HG03565 (cell line): ENCODE measurements at regions not wholly inside any gene's neighbourhood (a gene's known extent, or its start where the extent isn't known, plus 50 kb on each side); places are given as distances from the start of the nearest gene placed in this dataset.
"Not testable (repeated sequence)": the region's sequence is repeated elsewhere in the genome, so short reads cannot be mapped to it uniquely, and the experiment has no call there.

Experiments used
- ATAC-seq: cut with Tn5 transposase; IDR thresholded peaks from one replicate; pipeline ENCODE4 v1.9.1; 2021; ENCODE audit warnings: mild to moderate bottlenecking, moderate library complexity; ENCODE audit not compliant: unreplicated experiment

DNA sequence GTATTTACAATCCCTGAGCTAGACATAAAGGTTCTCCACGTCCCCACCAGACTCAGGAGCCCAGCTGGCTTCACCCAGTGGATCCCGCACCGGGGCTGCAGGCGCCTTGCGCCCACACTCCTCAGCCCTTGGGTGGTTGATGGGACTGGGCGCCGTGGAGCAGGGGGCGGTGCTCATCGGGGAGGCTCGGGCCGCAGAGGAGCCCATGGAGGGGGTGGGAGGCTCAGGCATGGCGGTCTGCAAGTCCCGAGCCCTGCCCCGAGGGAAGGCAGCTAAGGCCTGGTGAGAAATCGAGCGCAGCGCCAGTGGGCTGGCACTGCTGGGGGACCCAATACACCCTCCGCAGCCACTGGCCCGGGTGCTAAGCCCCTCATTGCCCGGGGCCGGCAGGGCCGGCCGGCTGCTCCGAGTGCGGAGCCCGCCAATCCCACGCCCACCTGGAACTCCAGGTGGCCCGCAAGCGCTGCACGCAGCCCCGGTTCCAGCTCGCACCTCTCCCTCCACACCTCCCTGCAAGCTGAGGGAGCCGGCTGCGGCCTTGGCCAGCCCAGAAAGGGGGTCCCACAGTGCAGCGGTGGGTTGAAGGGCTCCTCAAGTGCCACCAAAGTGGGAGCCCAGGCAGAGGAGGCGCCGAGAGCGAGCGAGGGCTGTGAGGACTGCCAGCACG lies 260.9 kb upstream of the BTG1 start:
- ATAC-seq = not testable (repeated sequence)

DNA sequence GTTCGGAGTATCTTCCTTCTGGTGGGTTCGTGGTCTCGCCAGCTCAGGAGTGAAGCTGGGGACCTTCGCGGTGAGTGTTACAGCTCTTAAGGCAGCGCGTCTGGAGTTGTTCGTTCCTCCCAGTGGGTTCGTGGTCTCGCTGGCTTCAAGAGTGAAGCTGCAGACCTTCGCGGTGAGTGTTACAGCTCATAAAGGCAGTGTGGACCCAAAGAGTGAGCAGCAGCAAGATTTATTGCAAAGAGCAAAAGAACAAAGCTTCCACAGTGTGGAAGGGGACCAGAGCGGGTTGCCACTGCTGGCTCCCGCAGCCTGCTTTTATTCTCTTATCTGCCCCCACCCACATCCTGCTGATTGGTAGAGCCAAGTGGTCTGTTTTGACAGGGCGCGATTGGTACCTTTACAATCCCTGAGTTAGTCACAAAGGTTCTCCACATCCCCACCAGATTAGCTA lies 260.2 kb upstream of the BTG1 start:
- not testable (repeated sequence) for ATAC-seq

DNA sequence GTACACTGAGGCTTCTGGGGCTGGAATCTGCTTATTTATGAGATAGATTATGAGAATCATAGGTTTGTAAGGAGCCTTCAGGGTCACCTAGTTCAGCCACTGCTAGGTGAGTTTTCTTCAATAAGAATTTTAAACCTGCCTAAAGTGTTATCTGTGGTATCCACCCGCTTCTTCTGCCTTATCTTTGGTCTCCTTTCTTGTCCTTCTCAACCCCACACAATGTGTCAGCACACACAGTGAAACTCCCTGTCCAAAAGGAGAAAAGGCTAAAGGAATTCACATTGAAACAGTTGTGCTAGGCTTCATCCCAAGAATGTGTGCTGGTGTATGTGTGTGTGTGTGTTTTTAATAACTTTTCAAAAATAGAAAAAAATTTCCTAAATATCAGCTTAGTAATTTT lies 259.3 kb upstream of the BTG1 start:
- ATAC-seq = no peak

DNA sequence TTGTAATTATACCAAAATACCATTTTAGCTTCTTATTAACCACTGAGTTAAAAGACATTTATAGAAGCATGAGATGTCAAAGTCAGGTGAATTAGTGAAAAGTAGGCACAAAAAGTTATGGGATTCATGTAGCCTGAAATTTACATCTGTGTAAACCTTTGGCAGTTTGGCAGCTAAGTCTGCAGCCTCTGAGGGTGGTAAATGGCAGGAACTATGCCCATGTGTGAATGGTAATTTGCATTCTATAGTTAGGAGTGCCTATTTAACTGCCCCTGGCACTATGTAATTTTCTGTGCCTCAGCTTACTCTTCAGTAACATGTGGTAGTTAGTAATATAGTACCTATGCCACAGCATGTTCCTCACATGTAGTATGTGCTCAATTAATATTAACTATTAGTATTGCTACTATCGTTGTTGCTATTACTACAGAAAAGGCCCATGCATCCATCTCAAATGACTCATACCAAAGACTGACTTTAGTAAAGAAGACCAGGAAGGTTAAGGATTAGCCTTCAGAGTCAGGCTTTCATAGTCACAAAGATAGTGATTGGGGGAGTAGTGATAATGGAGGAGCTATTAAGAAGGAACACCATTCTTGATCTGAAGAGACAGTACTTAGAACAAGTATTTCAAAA lies 258.7 kb upstream of the BTG1 start:
- no peak for ATAC-seq

DNA sequence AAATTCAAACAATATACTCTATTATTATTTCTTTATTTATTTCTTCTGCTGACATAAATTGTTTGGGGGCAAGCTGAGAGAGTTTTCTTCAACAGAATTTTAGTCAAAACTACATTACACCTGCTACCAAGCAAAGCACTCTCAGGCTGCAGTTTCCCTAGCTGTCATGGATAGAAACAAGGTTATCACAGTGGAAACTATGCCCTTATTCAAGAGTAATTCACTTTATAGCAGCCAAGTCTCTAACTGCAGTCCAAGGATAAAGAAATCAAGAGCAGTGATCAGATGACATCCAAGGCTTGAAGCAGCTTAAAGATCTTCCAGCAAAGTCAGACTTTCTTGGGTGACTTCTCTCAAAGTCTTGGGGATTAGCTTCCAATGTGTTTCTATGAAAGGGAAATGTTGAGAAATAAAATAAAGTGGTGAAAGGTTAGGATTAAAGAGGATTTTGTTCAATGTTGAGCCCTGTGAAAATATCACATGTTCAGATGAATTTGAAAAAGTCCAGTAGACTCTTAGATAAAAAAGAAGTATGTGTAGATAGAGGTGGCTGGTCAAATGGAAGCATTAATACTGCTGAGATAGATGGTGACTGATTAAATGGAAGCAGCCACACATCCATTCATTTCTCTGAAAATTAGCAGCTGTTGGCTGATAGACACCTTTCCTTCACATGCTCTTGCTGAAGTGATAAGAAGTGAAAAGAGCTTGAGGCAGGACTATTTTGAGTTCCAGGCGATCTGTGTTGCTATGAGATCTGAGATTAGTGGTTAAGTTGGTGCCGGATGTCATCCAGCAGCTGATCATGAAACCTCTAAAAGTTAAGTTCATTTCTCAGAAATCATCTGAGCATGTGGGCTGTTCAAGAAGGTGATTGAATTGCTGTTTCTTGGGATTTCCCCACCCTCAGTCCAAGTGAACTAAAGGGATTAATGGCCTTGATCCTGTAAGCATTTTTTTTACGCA lies 257.8 kb upstream of the BTG1 start:
- peak; percentile 87 for ATAC-seq

DNA sequence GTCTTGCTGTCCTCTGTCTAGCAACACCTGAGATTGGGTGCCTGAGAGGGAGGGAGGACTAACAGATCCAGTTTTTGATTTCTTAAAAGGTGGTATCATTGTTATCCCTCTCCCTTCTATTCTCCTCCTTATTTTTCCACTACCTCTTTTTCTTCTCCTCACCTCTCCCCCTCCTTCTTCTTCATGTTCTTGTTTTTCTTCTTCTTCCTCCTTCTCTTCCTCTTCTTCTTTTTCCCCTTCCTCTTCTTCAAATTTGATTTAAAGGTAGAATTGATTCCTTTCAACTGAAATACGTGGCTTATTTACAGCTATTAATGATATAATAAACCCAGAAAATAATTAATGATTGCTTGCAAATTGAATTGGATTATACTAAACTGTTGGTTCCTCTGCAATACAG lies 256.8 kb upstream of the BTG1 start:
- no peak for ATAC-seq

DNA sequence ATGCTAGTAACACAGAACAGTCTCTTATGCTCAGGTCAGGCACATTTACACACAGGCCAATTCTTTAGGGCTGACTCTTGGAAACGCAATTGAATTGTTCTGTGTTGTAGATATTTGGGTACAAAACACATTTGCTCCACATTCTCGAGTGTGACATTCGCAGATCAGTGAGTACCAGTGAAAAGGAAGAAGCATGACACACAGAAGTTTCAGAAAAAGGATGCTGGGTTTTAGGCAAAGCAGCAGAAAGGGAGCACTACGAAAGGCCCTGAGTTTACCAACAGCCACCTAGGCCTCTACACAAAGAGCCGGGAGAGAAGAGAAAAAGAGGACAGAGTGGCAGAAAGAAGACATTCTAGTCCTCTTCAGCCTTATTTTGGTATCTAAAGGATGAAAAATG lies 254.4 kb upstream of the BTG1 start:
- no peak for ATAC-seq

DNA sequence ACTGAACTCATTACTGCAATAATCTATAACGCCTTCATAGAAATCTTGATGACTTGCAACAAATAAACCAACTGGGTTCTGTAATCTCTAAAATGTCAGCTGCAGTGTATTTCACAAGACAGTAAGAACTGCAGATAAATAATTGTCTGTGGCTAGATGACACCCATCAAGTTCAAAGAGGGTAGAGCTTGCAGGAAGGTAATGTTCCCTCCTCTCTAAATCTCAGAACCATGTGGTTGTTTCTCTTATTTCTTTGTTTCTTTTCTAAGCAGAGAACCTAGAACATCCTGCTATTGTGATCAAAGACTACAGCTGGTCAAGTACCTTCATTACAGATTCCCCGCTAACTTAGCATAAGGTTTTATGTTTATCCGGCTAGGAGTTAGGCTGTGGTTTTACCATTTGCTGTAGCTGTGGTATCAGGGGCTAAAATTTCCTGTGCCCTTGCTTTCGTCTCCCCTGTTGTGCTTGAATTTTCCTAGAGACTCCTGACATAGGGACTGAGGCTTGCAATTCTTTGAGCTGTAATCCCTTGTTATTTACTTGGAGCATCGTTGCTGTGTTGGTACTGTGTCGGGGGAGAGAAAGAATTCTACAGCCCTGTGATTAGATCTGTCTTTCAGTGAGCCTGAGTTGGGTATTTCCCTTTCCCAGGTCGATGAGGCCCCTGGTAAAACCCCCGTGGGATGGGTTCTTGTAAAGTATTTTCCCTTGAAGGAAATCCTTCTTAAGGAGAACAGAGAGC lies 253.1 kb upstream of the BTG1 start:
- no peak for ATAC-seq

DNA sequence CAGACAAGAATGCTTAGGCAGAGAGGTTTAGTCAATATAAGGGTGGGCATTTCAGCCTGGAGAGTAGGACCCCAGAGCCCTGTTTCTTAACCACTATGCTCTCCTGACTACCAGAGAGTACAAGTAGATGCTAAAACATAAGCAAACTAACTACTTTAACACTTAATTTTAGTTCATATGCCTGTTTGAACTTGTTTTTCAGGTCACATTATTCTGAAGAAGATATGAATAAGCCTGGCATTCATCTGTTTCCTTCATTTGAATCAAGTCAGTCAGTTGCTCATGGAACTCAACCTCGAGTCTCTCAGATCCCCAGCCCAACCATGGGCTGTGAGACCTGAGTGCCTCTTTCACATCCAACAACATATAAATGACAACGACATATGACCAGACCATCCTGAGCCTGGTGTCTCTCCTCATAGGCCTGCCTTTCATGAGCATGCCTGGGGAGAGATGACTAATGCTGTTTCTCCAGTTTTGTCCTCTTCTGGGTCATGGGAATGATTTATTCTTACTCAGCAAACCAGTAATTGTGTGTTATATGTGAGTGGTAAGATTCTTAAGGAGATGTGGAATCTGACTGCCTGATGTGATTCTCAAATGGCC lies 251.1 kb upstream of the BTG1 start:
- ATAC-seq = no peak

DNA sequence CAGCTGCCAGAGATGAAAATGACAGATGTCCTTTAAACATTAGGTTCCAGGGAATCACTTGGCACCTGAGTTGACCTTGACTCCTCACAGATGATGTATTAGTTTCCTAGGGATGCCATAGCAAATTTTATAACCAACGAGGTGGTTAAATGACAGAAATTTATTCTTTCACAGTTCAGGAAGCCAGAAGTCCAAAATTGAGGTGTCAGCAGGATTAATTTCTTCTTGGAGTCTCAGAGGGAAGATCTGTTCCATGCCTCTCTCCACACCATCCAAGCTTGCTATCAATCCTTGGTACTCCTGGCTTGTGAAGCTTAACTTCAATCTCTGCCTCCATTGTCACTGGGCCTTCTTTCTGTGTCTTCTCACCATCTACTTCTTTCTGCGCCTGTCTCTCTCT lies 249.7 kb upstream of the BTG1 start:
- ATAC-seq = no peak

DNA sequence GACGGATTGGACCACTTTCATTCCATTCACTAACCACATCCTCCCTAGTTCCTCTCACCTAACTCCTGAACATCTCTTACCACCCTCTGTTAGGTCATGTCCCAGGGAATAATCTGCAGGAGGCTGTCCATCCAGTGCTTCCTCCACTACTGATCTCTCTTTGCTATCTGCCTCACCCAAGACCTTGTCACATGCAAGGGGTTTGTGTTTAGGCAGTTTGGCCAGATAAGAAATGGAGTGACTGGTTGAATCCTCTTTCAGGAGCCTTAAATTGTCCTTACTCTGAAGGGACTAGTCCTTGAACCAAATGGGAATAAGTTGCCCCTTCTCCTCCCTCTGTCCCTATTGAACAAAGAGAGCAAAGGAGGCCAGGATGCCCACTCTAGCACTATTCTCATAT lies 249.2 kb upstream of the BTG1 start:
- ATAC-seq = no peak

DNA sequence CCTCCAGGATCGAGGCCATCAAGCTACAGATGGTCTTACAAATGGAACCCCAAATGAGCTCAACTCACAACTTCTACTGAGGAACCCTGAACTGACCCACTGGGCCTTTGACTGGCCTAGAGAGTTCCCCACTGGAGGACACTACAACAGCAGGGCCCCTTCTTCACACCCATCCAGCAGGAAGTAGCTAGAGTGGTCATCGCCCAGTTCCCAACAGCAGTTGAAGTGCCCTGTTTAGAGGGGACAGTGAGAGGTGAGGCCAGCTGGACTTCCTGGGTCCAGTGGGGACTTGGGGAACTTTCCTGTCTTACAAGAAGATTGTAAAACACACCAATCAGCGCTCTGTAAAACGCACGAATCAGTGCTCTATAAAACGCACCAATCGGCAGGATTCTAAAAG lies 247.9 kb upstream of the BTG1 start:
- ATAC-seq = no peak

DNA sequence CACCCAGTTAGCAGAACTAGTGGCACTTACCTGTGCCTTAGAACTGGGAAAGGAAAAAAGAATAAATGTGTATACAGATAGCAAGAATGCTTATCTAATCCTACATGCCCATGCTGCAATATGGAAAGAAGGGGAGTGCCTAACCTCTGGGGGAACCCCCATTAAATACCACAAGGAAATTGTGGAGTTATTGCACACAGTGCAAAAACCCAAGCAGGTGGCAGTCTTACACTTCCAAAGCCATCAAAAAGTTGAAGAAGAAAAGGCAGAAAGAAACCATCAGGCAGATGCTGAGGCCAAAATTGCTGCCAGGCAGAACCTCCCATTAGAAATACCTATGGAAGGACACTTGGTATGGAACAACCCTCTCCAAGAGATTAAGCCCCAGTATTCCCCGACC lies 246.1 kb upstream of the BTG1 start:
- not testable (repeated sequence) for ATAC-seq

DNA sequence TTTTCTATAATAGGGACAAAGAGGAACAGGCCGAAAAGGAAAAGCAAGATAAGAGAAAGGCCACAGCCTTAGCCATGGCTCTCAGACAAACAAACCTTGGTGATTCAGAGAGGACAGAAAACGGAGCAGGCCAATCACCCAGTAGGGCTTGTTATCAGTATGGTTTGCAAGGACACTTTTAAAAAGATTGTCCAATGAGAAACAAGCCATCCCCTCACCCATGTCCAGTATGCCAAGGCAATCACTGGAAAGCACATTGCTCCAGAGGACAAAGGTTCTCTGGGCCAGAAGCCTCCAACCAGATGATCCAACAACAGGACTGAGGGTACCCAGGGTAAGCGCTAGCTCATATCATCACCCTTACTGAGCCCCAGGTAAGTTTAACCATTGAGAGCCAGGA lies 243.8 kb upstream of the BTG1 start:
- ATAC-seq = no peak

DNA sequence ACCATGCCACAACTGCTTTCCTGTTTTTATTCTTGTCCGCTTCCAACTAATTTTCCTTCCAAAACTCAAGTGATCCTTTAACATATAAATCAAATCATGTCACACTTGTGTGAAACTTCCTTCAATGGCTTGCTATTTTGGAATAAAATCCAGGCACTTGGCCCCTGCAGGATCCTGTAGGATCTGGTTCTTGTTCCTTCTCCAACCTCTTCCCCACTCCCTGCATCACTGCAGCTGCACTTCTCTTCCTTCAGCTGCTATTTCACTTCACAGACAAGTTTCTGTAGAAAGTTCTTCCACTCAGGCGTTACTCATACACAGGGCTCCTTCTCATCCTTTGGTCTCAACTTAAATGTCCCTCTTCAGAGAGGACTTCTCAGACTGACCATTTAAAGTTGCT lies 239.7 kb upstream of the BTG1 start:
- ATAC-seq = no peak

DNA sequence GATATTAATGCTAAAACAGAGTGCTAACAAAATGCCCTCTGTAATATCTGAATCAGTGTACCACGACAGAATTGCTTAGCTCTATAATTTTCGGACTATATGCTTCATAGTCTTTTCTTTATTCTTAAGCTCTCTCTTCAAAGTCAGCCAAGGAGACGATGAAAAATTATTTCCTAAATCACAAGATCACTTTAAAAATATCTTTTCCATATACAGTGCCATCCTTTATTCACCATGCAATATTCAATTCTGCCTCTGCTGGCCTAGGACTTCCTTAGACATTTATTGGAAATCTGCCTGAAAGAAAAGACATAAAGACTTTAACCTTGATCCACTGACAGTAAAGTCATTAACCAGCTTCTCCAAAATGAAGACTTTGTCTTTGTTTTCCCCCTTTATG lies 238.9 kb upstream of the BTG1 start:
- no peak for ATAC-seq

DNA sequence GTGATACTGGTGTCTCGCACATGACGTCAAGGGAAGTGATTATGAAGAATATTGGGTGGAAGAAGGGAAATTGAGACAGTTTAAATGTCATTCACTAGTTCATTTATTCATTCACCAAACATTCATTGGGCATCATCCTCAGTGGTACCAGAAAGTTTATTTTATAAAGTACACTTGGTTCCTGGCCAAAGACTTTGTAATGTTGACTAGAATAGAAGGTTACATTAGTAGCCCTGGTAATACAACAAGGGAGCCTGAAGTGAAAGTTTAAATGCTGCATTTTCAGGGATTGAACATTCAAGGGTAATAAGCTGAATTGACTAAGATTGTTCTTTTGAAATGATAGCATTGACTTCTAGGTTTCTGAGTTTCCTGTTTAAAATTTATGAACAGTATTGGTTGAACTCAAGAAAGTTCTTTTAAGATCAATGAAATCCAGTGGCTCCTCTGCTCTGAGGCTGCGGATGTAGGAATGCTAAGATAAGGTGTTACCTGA lies 236.8 kb upstream of the BTG1 start:
- no peak for ATAC-seq

DNA sequence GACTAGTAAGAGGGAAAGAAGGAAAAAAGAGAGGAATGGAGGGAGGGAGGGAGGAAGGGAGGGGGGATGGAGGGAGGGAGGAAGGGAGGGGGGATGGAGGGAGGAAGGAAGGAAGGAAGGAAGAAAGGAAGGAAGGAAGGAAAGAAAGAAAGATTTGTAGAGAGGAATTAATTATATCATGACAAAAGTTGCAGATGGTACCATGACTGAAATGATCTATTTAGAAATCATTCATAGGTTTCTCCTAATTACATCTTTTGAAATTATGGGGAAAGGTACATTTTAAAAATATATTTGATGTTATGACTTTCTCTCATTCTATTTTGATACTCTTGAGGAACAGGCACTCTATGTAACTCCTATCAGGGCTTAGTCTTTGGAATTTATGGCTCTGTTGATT lies 236.2 kb upstream of the BTG1 start:
- ATAC-seq = no peak

DNA sequence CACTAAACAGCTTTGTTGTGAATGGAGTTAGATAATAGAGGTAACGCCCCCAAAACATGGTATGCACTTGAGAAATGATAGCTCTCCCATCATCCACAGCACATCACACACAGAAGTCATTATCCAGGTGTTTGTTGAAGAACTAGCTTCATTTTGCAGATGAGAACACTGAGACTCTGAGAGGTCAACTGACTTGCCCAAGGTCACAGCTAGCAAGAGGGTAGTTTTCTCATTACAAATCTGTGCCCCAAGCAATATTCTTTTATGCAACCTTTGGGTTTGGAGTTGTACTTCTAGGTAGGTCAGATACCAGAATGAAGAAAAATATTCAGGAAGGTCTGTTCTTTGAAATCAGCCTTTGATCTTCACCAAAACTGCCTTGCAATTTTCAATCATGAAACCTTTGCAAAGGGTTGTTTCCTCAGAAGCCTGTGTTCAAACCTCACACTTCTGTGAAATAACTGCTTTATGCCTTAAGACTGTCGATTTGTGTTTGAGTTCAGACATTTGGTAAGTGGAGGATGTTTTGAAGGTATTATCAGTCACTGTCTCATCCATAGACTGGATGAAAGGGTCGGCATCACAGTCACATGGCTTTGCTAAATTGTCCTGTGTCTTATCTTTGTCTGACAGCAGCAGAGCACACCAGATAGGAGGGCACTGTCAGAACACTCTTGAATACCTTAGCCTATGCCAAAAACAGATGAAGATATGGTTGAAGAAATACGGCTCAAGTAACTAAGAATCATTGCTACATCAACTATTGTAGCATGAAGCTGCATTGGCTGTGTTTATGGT lies 233.2 kb upstream of the BTG1 start:
- no peak for ATAC-seq

DNA sequence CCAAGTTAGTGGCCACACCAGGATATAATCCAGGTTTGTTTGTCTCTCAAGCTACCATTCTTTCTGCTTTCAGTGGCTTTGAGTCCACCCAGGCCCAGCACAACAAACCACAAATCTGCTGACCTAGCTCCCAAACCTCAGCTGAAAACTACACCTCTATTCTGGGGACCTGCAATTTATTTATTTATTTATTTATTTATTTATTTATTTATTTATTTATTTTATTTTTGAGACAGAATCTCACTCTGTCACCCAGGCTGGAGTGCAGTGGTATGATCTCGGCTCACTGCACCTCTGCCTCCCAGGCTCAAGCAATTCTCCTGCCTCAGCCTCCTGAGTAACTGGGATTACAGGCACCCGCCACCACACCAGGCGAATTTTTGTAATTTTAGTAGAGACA lies 229.9 kb upstream of the BTG1 start:
- not testable (repeated sequence) for ATAC-seq
